ENCODE measurements at regions not wholly inside any gene's neighbourhood (a gene's known extent, or its start where the extent isn't known, plus 50 kb on each side); places are given as distances from the start of the nearest gene placed in this dataset.

DNA sequence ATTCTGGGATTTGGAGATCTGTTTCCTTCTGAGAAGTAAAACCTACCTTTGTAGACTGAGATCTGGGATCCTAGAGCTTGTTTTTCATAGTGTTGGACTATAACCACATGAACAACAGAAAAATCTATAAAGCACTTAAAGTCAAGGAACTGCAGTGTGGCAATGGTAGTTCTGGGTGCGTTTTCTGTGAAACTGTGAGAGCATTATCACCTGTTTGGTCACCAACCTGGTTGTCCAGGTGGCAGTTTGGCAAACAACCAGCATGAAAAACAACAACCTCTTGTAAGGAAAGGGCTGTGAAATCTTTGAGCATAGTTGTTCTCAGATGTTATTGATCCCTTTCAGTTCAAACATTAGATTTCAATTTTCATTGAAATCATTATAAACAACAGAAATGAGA lies 215.8 kb upstream of the CITED2 start:
- TF ChIP-seq, protein P1, sequence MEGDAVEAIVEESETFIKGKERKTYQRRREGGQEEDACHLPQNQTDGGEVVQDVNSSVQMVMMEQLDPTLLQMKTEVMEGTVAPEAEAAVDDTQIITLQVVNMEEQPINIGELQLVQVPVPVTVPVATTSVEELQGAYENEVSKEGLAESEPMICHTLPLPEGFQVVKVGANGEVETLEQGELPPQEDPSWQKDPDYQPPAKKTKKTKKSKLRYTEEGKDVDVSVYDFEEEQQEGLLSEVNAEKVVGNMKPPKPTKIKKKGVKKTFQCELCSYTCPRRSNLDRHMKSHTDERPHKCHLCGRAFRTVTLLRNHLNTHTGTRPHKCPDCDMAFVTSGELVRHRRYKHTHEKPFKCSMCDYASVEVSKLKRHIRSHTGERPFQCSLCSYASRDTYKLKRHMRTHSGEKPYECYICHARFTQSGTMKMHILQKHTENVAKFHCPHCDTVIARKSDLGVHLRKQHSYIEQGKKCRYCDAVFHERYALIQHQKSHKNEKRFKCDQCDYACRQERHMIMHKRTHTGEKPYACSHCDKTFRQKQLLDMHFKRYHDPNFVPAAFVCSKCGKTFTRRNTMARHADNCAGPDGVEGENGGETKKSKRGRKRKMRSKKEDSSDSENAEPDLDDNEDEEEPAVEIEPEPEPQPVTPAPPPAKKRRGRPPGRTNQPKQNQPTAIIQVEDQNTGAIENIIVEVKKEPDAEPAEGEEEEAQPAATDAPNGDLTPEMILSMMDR (conservative IDR thresholded peaks at IDR 0.05), result no peak
- no peak for TF ChIP-seq EZH2 (IDR thresholded peaks at IDR 0.05; ENCODE audit: low read depth)

Measured in PC-9 (cell line).